HepG2 (cell line): ENCODE measurements at regions not wholly inside any gene's neighbourhood (a gene's known extent, or its start where the extent isn't known, plus 50 kb on each side); places are given as distances from the start of the nearest gene placed in this dataset.

ENCODE experiments used
- ATAC-seq: fragments of 200-7000 bp; cut with Tn5 transposase; 3 replicates; pipeline ENCODE4 v1.9.1; 2020; ENCODE audit warnings: mild to moderate bottlenecking, moderate library complexity
- BruUV-seq: library from RNA; stranded (reverse); fragments of 400-500 nt; replicated peaks from 2 replicates; lab custom pipeline; 2021; lab: Mats Ljungman, UMichigan
- CTCF ChIA-PET: fragments of 300-600 bp; formaldehyde crosslinking; extraction: SDS; loops from one replicate; lab custom pipeline; 2021; ENCODE audit warnings: low total read pairs, inconsistent platforms, low intra/inter-chr PET ratio; lab: Yijun Ruan, JAX
- POLR2A ChIA-PET: fragments of 350-600 bp; sonication (Branson Sonifier 250); formaldehyde crosslinking; loops from one replicate; lab custom pipeline; 2020; ENCODE audit warnings: antibody characterized with exemption, inconsistent platforms; lab: Yijun Ruan, JAX
- DNase-seq: peaks from one replicate; pipeline ENCODE4 v3.0.0-alpha.2; 2015; ENCODE audit warnings: low spot score
- FAIRE-seq: peaks from 3 replicates; lab custom pipeline; 2011; peaks lifted over from hg19 to GRCh38; lab: Jason Lieb, UNC
- H2AFZ ChIP-seq: one replicate; pipeline ENCODE4 v1.6.1; 2011; ENCODE audit warnings: low read length, inconsistent platforms
- H3K27ac ChIP-seq: fragments of 300-600 bp; 3 replicates; pipeline ENCODE4 v1.8.0; 2011; ENCODE audit warnings: mixed run types, mild to moderate bottlenecking, mixed read lengths, low read length, inconsistent platforms; ENCODE audit not compliant: insufficient read depth; ENCODE audit errors: extremely low read length
- H3K27me3 ChIP-seq, 2 experiments: fragments of 200-600 bp in 1 of 2; 2 replicates in 1 of 2; 3 replicates in 1 of 2; pipeline versions ENCODE4 v1.6.0 to v1.8.0; 2011; ENCODE audit warnings: low read length in 2 of 2, mild to moderate bottlenecking in 2 of 2, moderate library complexity in 2 of 2, inconsistent platforms in 1 of 2; ENCODE audit not compliant: insufficient read depth in 2 of 2, control insufficient read depth in 1 of 2
- H3K36me3 ChIP-seq, 2 experiments: fragments of 200-600 bp in 1 of 2; replicated peaks in 1 of 2; 2 replicates in 1 of 2; 3 replicates in 1 of 2; pipeline versions ENCODE4 v1.5.1 to v1.8.0; 2011; ENCODE audit warnings: low read length in 2 of 2, inconsistent platforms in 1 of 2; ENCODE audit not compliant: insufficient read depth in 2 of 2, control insufficient read depth in 1 of 2
- H3K4me1 ChIP-seq: 2 replicates; pipeline ENCODE4 v1.5.1; 2012; ENCODE audit warnings: low read length, inconsistent platforms; ENCODE audit not compliant: insufficient read depth
- H3K4me2 ChIP-seq: 2 replicates; pipeline ENCODE4 v1.6.0; 2011; ENCODE audit warnings: low read depth, low read length, inconsistent platforms
- H3K4me3 ChIP-seq, 3 experiments: fragments of 200-600 bp in 1 of 3; sonication (generic), shearing (Covaris generic) in 1 of 3; replicated peaks in 1 of 3; 2 replicates each; pipeline ENCODE4 v1.5.1; 2011 to 2016; ENCODE audit warnings: low read length in 3 of 3, inconsistent platforms in 2 of 3, low read depth in 2 of 3, mild to moderate bottlenecking in 2 of 3, control low read depth in 1 of 3, mixed read lengths in 1 of 3; ENCODE audit not compliant: insufficient read depth in 1 of 3
- H3K79me2 ChIP-seq: one replicate; pipeline ENCODE4 v1.6.1; 2011; ENCODE audit warnings: low read length, inconsistent platforms; ENCODE audit not compliant: insufficient read depth
- H3K9ac ChIP-seq: 2 replicates; pipeline ENCODE4 v1.6.0; 2011; ENCODE audit warnings: mild to moderate bottlenecking, low read depth, low read length, inconsistent platforms; ENCODE audit not compliant: insufficient read depth
- H3K9me3 ChIP-seq: 2 replicates; pipeline ENCODE4 v1.5.1; 2012; ENCODE audit warnings: mild to moderate bottlenecking, low read length
- H4K20me1 ChIP-seq: 2 replicates; pipeline ENCODE4 v1.6.0; 2011; ENCODE audit warnings: inconsistent platforms, mild to moderate bottlenecking, low read length, moderate library complexity; ENCODE audit not compliant: insufficient read depth
- SOX6 ChIP-seq, 2 experiments: fragments of 450-650 bp in 1 of 2; sonication (generic) in 1 of 2; formaldehyde crosslinking in 1 of 2; IDR thresholded peaks; 2 replicates each; pipeline versions ENCODE4 v1.4.0 to v1.6.1; 2017 to 2020; ENCODE audit warnings: antibody characterized with exemption in 1 of 2, mild to moderate bottlenecking in 1 of 2, missing genetic modification reagents in 1 of 2
- ZNF652 ChIP-seq: IDR thresholded peaks from 2 replicates; pipeline ENCODE4 v1.6.1; 2016; ENCODE audit warnings: low read depth, borderline replicate concordance
- WGBS: methylation state at CpG from one replicate; pipeline ENCODE4 v1.1.6; 2017; ENCODE audit warnings: low lambda C conversion rate; 5-methylcytosine and 5-hydroxymethylcytosine counted together
- in situ Hi-C: cut with HindIII; loops from 2 replicates; pipeline ENCODE4 v1.10.0; 2017; ENCODE audit warnings: low pct_unique_long_range_greater_than_20kb; ENCODE audit not compliant: extremely low pct_ligation_motif_present
- intact Hi-C: fragments of 100-400 bp; cut with micrococcal nuclease; formaldehyde crosslinking; loops from one replicate; pipeline ENCODE4 v1.10.0; 2022; ENCODE audit not compliant: unreplicated experiment
- TF ChIP-seq, protein P1 (sequence below): sonication (generic); formaldehyde crosslinking; IDR thresholded peaks from 2 replicates; pipeline ENCODE4 v1.5.0; 2020; ENCODE audit warnings: mild to moderate bottlenecking, missing genetic modification reagents, borderline replicate concordance

DNA sequence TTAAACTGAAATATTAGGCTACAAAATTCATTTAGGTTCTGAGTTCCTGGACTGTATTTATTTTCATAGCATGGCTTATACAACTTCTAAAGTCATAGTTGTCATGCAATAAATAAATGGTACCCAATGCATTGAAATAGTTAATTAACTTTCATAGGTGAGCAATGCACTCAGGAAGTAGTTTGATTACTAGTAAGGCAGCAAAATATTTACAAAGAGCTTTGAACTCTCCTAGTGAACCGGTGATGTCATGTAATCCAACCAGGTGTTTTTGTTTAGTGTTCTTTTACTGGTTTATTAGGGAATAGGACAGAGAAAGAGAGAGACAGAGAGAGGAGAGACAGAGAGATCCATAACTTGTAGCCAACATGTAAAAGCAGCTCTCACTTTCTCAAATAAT lies 228.6 kb upstream of the CTSO start:
- FAIRE-seq: no peak
- POLR2A ChIA-PET: no interaction called here
- in situ Hi-C loops: no loop called here
- WGBS: 4% methylated on average over 1 of the region's 1 CpG
- H3K4me2 ChIP-seq: no peak overlapping the region
- H3K27ac ChIP-seq: no peak overlapping the region
- ATAC-seq: no peak
- no peak for DNase-seq
- no peak overlapping the region for H3K9ac ChIP-seq
- H3K36me3 ChIP-seq: no peaks in the 10 kb centered on the region
- BruUV-seq: no TSS peak
- H3K4me1 ChIP-seq: no peaks in the 10 kb centered on the region
- TF ChIP-seq ZNF652 (peak; percentile 86), SOX6 (IDR thresholded peaks at IDR 0.05) (no peak), SOX6 (CRISPR knock-in tag; IDR thresholded peaks at IDR 0.05) (no peak)
- TF ChIP-seq, protein P1, sequence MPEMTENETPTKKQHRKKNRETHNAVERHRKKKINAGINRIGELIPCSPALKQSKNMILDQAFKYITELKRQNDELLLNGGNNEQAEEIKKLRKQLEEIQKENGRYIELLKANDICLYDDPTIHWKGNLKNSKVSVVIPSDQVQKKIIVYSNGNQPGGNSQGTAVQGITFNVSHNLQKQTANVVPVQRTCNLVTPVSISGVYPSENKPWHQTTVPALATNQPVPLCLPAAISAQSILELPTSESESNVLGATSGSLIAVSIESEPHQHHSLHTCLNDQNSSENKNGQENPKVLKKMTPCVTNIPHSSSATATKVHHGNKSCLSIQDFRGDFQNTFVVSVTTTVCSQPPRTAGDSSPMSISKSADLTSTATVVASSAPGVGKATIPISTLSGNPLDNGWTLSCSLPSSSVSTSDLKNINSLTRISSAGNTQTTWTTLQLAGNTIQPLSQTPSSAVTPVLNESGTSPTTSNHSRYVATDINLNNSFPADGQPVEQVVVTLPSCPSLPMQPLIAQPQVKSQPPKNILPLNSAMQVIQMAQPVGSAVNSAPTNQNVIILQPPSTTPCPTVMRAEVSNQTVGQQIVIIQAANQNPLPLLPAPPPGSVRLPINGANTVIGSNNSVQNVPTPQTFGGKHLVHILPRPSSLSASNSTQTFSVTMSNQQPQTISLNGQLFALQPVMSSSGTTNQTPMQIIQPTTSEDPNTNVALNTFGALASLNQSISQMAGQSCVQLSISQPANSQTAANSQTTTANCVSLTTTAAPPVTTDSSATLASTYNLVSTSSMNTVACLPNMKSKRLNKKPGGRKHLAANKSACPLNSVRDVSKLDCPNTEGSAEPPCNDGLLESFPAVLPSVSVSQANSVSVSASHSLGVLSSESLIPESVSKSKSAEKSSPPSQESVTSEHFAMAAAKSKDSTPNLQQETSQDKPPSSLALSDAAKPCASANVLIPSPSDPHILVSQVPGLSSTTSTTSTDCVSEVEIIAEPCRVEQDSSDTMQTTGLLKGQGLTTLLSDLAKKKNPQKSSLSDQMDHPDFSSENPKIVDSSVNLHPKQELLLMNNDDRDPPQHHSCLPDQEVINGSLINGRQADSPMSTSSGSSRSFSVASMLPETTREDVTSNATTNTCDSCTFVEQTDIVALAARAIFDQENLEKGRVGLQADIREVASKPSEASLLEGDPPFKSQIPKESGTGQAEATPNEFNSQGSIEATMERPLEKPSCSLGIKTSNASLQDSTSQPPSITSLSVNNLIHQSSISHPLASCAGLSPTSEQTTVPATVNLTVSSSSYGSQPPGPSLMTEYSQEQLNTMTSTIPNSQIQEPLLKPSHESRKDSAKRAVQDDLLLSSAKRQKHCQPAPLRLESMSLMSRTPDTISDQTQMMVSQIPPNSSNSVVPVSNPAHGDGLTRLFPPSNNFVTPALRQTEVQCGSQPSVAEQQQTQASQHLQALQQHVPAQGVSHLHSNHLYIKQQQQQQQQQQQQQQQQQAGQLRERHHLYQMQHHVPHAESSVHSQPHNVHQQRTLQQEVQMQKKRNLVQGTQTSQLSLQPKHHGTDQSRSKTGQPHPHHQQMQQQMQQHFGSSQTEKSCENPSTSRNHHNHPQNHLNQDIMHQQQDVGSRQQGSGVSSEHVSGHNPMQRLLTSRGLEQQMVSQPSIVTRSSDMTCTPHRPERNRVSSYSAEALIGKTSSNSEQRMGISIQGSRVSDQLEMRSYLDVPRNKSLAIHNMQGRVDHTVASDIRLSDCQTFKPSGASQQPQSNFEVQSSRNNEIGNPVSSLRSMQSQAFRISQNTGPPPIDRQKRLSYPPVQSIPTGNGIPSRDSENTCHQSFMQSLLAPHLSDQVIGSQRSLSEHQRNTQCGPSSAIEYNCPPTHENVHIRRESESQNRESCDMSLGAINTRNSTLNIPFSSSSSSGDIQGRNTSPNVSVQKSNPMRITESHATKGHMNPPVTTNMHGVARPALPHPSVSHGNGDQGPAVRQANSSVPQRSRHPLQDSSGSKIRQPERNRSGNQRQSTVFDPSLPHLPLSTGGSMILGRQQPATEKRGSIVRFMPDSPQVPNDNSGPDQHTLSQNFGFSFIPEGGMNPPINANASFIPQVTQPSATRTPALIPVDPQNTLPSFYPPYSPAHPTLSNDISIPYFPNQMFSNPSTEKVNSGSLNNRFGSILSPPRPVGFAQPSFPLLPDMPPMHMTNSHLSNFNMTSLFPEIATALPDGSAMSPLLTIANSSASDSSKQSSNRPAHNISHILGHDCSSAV (CRISPR knock-in tag): no peak
- TF ChIP-seq, all 625 proteins: peak for 1
- no peaks in the 10 kb centered on the region for H3K79me2 ChIP-seq
- CTCF ChIA-PET: no interaction called here
- H2AFZ ChIP-seq: no peak overlapping the region
- no peaks in the 10 kb centered on the region for H3K27me3 ChIP-seq
- intact Hi-C loops: no loop called here
- no peak overlapping the region for H3K4me3 ChIP-seq
- H4K20me1 ChIP-seq: no peaks in the 10 kb centered on the region
- no peaks in the 10 kb centered on the region for H3K9me3 ChIP-seq
